ENCODE measurements at regions not wholly inside any gene's neighbourhood (a gene's known extent, or its start where the extent isn't known, plus 50 kb on each side); places are given as distances from the start of the nearest gene placed in this dataset.
"Not testable (repeated sequence)": the region's sequence is repeated elsewhere in the genome, so short reads cannot be mapped to it uniquely, and the experiment has no call there.

DNA sequence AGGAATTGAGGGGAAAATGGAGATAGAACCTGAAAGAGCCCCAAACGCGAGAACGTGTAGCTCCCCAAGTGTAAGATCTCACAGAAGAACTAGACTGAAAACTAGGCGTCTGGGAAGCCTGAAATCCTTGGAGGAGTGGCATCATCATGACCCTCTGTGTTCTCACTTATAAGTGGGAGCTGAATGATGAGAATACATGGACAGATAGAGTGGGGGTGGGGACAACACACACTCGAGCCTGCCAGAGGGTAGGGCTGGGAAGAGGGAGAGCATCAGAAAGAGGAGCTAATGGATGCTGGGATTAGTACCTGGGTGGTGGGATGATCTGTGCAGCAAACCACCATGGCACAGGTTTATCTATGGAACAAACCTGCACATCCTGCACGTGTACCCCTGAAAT lies 258.7 kb upstream of the NOTCH2NLA start:
- not testable (repeated sequence) for DNase-seq

DNA sequence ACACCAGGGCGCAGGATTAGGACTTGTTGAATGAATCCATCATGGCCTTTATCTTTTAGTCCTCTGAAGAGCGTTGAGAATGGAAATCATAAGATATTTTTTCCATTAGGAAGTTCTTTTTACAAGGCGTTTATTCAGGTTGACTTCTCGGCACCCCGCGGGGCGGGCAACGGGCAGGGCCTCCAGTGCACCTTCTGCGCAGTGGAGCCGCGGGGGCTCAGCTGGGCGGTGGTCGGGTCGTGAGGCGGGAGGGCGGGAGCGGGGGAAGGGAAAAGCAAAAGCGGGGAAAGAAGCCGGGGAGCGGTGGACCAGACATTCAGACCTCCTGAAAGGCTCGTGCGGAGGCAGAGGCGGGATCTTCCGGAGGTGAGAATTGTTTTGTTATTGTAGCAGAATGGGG lies 258.3 kb upstream of the NOTCH2NLA start:
- DNase-seq: not testable (repeated sequence)

DNA sequence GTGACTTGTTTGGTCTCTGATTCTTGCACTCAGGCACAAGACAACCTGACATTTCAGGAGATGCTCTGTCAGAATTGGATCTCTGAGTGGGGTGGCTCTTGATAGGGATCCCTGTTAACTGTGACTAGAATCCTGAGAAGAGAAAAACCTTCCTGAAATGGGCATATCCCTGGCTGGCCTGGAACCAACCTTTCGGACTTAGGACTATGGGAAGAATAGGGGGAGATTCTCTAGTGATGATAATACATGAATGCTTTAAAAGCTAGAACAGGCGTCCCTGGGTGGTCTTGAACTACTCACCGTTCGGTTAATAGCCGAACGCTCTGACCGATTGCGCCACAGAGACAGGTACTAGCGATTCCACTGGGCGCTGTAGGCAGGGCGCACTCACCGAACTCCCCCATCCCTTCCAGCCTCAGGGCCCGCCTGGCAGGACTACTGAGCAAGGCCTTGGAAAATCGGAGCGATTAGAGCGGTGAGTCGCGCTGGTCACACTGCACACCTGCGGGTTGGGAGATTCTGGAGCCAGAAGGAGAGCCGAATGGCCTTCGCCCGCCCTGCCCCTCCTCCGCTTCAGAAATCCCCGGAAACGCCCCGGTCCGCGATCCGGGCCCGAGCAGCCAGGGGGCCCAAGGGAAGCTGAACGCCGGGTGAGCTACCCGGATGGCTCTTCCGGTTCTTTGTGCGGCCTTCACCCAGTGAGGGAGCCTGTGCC lies 257.6 kb upstream of the NOTCH2NLA start:
- not testable (repeated sequence) for DNase-seq

DNA sequence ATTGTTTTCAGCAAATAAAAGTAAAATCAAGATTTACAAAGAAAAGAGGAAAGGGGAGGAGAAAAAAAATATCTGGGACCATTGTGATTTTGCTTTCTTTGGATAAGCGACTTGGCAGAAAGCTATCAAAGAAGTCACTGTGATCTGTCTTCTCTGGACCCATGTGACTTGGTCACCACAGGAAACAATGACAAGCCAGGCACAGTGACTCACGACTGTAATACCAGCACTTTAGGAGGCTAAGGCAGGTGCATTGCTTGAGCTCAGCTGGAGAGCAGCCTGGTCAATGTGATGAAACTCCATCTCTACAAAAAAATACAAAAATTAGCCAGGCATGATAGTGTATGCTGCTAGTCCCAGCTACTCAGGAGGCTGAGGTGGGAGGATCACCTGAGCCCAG lies 255.4 kb upstream of the NOTCH2NLA start:
- DNase-seq: not testable (repeated sequence)

DNA sequence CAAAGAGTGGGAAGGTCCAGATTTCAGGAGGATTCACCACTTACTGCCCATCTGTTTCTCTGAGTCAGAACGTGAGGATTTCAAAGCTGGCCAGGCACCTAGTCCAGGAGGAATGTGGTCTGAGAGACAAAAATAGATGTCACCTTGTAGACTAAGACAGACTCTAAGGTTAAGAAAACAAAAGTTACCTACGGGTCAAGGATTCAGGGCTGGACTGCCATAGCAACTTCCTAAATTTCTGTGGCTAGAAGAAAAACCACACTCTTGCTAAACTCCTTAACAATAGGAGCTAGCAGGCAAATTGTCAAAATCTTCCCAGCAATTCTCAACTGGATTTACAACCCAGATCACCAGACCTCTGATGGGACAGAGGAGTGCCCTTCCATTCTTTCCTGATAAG lies 250.4 kb upstream of the NOTCH2NLA start:
- DNase-seq: not testable (repeated sequence)

DNA sequence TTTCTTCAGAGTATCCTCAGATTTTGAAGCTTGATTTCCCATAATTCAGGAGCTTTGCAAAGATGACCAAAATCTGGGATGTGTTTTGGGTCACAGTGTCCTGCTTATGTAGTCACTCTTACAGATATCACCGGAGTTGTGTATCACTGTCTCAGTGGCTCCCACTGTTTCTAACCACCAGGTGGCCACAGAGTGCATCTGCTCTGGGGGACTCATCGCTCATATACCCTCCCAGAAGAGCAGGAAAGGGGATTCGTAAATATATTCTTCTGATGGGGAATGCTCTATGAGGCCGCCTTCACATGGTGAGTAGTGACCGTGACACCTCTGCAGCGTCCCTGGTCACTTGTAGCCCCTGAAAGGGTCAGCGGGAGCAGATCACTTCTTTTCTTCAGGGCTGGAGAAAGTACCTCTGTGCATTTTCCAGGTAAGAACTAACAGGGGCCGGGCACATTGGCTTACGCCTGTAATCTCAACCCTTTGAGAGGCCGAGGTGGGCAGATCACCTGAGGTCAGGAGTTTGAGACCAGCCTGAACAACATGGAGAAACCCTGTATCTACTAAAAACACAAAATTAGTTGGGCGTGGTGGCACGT lies 249.4 kb upstream of the NOTCH2NLA start:
- not testable (repeated sequence) for DNase-seq

DNA sequence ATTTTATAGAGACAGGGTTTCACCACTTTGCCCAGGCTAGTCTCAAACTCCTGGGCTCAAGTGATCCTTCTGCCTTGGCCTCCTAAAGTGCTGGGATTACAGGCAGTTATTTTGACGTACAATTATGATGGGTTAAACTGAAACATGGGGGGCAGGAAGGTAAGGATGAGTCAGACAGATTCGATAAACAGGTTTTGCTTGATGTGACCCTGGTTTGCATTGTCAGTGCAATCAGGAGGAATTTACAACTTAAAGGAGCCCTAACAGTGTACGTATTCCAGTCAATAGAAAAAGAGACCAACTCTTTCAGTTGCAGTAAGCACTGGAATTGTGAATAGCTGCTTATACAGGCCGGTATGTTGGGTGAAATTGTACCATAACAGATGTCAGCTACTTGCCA lies 246.3 kb upstream of the NOTCH2NLA start:
- not testable (repeated sequence) for DNase-seq

DNA sequence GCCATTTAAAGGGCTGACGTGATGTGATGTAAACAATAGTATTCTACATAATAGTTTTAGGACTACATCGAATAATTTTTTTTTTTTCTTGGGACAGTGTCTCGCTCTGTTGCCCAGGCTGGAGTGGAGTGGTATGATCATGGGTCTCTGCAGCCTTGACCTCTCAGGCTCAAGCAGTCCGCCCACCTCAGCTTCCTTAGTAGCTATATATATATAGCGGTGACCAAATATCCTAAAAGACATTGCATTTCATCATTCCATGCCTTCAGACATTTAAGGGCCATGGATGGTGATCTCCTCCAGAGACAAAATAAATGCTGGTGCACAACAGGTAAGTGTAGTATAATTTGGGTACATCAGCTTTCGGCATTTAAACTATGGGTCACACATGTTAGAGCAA lies 245.4 kb upstream of the NOTCH2NLA start:
- DNase-seq: not testable (repeated sequence)

DNA sequence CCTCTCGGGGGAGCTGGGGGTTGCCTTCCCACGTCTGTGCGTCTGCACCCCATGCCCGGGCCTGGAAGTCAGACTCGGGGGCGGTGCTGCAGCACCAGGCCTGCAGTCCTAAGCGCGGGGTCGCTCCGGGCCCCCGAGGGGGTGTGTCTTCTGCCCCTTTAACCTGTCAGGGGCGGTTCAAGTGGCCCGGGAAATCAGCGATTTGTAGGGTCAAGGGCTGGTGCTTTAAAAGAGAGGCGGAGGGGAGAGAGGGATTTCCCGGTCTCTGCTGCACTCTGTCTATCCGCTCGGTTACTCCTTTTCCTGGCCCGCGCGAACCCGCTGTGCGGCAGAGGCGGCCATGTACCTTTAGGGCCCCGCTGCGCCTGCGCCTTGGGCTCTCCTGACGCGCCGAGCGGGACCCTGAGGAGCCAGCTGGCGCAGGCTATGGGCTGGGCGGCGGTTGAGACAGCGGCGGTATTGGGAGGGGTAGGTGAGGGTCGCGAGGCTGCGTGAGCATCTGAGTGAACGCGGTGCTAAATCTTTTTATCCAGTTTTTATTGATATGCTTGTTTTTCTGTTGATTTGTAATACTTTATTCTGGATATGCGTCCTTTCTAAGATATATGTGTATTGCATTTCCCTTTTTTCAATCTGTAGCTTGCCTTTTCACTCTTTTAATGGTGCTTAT lies 243.5 kb upstream of the NOTCH2NLA start:
- DNase-seq: peak; percentile 25

DNA sequence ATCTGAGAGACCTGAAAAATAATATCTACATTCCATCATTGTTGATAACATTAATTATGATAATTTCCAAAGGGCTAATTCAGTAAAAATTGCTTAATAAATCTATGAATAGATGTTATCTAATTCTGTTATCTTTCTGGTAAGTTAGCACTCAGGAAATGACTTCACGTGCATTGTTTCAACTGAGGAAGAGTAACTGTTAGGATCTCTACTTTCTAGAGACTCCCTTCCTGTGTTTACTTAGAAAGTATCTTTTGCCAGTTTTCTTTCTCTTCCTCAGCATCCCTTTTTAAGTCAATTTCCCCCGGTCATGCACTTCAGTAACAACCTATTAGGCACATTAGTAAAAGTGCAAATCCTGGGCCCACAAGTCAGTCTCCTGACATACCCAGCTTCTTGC lies 231.1 kb upstream of the NOTCH2NLA start:
- not testable (repeated sequence) for DNase-seq

DNA sequence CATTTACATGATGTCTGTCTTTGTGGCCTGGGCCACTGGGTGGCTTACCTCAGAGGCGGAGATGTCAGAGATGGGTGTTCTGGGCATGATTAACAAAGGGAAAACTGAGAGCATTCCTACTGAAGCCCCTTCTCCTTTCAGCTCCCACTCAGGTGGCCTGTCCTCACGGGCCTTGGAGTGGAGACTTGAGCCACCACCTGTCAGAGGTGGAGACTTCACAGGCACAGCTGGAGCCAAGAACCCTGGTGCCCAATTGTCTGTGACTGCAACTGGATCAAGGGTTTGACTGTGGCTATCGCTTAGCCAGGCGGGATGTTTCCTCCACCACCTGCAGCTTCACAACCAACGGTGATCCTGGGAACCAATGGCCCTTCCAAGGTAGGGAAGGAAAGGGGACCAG lies 230.5 kb upstream of the NOTCH2NLA start:
- not testable (repeated sequence) for DNase-seq

DNA sequence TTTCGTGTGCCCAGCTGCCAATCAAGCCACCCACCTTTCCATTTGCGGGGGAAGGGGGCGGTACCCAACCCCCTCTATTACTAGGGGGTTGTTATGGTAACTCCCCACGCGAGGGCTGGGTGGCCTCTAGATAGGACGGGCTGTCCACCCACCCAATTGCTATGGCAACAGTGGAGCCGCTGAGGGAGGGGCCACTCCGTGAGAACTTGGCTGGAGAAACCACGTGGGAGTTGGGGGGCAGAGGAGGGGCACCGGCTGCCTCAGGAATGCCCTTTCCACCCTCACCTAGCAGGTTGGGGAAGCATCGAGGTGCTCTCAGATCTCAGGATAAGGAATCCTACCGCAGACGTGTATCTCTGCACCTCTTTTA lies 220.0 kb upstream of the NOTCH2NLA start:
- DNase-seq: not testable (repeated sequence)

DNA sequence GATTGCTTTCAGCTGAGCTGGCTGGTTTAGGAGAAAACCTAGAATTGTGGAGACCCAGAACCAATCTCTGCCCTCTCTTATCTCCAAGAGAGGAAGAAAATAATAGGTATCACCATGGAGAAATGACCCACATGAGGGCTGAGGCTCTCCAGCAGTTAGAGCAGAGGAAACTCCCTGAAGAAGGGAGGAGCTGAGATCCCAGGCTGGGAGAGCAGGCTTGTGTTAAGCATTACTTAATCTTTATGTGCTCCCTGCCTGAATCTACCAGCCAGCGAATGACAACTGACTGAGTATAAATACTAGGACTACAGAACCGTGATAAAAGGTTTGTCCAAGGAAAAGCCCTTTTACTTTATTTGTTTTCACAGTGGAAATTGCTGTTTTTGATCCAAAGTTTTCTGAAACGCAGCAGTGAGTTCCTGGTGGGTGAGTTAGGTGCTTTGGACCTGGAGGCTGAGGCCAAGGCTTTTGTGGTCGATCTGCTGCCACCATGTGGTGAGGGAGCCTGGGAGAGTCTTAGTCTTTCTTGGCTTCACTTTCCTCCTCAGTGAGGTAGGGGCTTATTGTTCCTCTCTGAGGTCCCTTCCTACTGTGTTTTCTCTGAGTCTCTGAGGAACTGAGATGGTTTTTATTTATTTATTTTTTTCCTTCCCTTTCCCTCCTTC lies 219.5 kb upstream of the NOTCH2NLA start:
- not testable (repeated sequence) for DNase-seq

DNA sequence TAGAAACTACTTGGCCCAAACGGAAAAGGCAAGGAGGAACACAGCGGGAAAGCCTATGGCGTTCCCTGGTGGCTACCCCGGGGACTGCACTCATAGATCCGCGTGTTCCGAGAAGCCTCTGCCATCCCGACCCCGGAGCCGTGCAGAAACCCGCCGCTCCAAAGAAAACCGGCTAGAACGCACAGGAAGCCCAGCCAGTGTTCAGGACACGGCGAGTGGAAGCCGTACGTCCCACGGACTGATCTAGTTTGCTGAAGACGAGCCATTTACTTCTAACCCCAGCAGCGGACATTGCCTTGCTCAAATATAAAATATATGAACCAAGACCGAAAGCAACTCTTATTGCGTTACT lies 215.0 kb upstream of the NOTCH2NLA start:
- not testable (repeated sequence) for DNase-seq

DNA sequence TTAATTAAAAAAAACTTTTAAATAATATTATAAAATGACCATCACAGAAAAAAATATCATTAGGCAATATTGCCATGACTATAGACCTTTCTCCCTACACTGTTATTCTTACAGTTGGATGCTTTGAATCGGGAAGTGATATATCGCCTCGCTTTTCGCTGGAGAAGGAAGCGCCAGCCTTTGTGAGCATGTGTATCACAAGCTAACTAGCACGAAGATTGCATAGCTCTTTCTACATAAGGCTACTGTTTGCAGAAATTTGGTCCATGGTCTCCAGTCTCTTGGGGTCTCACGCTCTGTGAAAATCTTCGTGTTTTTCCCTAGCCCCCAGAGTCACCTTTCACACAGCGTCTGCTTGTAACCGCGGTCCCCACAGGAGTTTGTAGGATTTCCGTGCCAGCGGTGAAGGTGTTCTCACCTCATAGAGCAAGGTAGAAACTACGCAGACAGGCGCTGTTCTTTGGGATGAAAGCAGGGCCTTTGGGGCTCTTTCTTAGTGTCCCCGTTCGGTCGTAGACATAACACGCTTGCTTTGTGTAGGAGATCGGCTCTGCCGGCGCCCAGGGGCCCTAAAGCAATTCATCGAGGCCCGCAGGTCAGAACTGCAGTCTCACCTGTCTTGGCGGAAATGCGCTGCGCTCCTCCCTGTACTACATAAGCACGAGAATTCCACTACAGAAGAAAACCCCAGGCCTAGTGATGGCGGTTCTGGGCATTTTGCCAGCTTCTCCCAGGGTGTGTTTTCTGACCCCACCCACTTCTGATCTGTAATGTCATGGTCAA lies 214.5 kb upstream of the NOTCH2NLA start:
- not testable (repeated sequence) for DNase-seq

DNA sequence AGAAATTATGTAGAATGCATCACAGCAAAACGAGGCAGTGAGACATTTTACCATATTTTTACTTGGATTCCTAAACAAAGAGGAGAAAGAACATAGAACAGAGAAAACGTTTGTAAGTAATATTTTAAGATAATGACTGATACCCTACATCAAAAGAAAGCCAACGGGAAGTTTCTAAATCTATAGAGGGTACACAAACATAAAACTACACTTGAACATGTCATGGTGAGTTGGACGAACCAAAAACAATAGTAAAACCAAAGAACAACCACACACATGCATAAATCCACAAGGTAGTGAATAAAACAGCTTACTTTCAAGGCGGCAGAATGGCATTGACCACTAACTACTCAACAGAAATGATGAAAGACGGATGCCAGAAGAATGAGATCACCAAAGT lies 209.7 kb upstream of the NOTCH2NLA start:
- DNase-seq: not testable (repeated sequence)

DNA sequence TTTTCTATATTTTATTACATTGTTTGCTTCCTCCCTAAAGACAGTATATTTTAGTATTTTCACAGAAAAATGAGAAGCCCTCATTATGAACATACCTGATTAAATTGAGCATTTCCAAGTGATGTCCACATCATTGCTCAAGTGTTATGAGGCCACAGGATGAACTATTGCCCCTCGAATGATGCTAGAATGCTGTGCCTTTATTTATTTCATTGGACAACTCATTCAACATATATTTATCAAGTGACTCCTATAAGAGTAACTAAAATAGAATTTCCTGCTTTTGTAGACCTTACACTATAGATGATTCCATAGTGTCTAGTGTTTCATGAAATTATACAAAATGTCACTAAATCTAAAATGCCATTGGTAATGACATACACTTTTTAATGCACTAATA lies 187.8 kb upstream of the NOTCH2NLA start:
- not testable (repeated sequence) for DNase-seq

DNA sequence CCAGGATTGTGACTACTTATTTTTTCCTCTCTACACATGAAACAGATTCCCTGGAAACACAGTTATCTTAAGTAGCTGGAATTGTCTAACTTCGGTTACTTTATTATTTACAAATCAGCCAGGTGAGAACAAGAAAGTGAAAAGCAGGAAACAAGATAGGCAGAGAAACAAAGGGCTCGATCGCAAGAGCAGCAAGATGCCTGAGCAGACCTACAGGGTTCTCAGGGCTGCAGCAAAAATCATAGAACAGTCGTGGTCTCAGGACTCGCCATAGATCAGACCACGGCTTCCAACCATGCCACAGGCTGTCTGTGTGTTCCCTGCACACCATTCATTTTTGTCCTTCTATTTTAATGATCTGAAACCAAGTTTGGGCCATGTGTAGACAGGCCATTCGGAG lies 186.2 kb upstream of the NOTCH2NLA start:
- not testable (repeated sequence) for DNase-seq

DNA sequence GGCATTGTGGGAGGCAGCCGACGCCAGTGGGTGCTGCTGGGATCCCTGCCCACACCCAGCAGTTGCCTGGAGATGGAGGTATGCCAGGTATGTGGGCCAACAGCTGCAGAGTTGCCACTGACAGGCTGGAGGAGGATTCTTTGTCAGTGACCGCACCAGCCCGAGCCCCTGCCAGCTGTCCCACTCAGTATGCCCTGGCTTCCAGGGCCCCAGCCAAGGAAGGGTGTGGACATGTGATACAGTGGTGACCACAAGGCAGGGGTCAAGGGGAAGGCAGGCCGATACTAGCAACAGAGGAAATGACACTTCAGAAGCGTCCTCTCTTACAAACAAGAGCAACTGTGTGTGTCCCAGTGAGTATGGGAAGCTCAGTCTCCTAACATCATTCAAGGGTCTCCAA lies 185.1 kb upstream of the NOTCH2NLA start:
- not testable (repeated sequence) for DNase-seq

DNA sequence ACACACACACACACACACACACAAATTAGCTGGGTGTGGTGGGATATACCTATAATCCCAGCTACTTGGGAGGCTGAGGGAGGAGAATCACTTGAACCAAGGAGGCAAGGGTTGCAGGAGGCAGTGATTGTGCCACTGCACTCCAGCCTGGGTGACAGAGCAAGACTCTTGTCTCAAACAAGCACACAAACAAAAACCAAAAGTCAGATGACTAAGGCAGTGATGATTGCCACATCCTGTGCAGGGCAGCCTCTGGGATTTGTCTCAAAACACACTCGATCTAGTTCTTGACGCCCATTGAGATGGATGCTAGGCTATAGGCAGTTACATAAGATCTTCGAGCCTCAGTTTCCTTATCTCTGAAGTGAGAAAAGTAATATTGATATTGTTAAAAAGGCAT lies 183.1 kb upstream of the NOTCH2NLA start:
- not testable (repeated sequence) for DNase-seq

DNA sequence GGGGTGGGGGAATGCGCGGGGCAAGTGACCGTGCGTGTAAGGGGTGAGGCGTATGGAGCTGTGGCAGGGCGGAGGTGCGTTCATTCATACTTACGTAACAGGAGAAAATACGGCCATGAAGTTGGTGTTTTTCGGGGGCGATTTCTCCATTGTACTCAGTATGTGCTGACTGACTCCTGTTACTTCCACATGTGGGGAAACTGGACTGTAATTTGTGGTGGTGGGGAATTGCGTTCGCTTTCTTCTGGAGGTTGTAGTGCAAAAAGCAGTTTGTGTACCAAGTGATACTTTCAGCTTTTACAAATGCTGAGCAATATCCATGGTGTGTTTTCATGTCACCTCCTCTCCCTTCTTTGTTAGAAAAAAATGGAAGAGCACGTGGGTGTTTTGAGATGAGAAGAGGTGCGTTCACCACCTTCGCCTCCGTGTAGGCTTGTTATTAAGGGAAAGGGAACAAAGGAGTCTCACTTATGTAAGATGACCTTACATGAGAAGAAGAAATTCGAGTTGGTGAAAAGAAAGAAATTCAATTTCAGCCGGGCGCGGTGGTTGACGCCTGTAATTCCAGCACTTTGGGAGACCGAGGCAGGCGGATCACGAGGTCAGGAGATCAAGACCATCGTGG lies 181.1 kb upstream of the NOTCH2NLA start:
- not testable (repeated sequence) for DNase-seq

DNA sequence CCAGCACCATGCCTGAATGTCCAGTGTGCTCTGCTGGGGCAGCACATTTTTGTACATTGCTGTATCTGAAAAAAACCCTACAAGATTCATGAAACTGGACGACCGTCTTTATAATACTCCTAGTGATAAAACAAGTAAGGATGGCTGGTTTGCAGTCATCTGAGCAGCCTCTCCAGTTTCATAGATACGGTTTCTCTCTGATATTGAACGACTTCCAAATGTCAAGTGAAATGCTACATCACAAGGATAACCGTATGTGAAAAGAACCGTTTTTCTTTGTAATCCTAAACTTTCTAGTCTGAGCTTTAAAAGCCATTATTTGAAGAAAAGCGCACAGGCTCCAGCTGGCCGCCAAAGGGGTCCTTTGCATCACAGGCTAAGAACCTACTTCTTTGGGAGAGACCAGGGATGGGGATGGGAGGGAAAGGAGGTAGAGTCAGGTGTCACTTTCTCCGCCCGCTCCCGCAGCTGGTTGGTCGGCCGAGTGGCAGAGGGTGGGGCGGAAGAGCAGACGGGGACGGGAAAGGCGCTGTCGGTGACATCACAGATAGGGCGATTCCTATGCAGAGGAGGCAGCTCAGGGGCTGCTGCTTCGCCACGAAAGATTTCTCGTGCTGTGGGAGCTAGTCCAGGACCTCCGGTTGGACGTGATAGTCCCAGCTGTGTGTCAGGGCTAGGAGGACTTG lies 180.4 kb upstream of the NOTCH2NLA start:
- DNase-seq: peak; percentile 21
